Activated CD8-positive, alpha-beta T cell treated with anti-CD3 and anti-CD28 coated beads, Interleukin-2, amount 10 ng/mL, durations not matched to agents 7 days and 5 days (primary cell): ENCODE measurements at regions not wholly inside any gene's neighbourhood (a gene's known extent, or its start where the extent isn't known, plus 50 kb on each side); places are given as distances from the start of the nearest gene placed in this dataset.

ENCODE experiments used
- ATAC-seq: fragments of 150-1000 bp; cut with Tn5 transposase; one replicate; pipeline ENCODE4 v1.10.0; 2021; ENCODE audit warnings: moderate library complexity
- CTCF ChIA-PET: fragments of 350-600 bp; sonication (Branson Sonifier 250); formaldehyde crosslinking; loops from one replicate; lab custom pipeline; 2021; ENCODE audit warnings: antibody characterized with exemption; lab: Charles Lee
- POLR2A ChIA-PET: fragments of 350-600 bp; sonication (Branson Sonifier 250); formaldehyde crosslinking; loops from one replicate; lab custom pipeline; 2021; ENCODE audit warnings: antibody characterized with exemption; lab: Charles Lee
- DNase-seq: peaks from one replicate; pipeline ENCODE4 v3.0.0-alpha.2; 2020
- H3K27ac Mint-ChIP-seq: one replicate; pipeline ENCODE4 v1.8.0; 2021; ENCODE audit warnings: mild to moderate bottlenecking, mixed read lengths
- H3K27me3 Mint-ChIP-seq: one replicate; pipeline ENCODE4 v1.8.0; 2021; ENCODE audit warnings: low read depth, mixed read lengths
- H3K36me3 Mint-ChIP-seq: one replicate; pipeline ENCODE4 v1.8.0; 2021; ENCODE audit warnings: low read depth, mixed read lengths
- H3K4me1 Mint-ChIP-seq: one replicate; pipeline ENCODE4 v1.8.0; 2021; ENCODE audit warnings: low read depth, mixed read lengths
- H3K4me3 Mint-ChIP-seq: one replicate; pipeline ENCODE4 v1.8.0; 2021; ENCODE audit warnings: mild to moderate bottlenecking, mixed read lengths
- H3K9me3 Mint-ChIP-seq: one replicate; pipeline ENCODE4 v1.8.0; 2022; ENCODE audit warnings: mixed read lengths; ENCODE audit not compliant: insufficient read depth

DNA sequence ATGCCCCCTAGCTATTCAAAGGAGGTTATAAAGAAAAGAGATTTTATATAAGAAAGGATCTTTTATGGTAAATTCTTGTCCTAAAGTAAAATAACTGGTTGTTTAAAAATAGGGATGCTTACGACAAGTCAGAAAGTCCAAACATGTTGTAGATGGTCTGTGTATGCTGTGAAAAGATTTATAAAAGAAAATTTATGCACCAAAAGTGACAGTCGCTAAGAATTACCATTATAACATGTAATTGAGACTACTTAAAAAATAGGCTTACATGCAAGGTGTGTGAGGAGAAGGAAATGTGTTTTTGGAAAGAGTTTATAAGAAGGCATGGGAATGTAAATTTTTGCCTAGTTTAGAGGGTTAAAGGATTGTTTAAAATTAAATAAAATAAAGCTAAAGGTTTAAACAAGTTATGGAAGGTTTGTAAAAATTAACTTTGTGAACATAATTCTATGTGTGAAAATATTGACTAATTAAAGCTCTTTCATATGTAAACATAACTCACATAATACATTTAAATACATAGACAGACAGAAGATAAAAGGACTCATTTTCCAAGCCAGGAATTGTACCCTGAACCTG lies 118.5 kb downstream of the LYZL1 start:
- Mint-ChIP-seq H3K4me1 (peaks cover 20% of the 10 kb centered on the region), H3K36me3 (peaks cover 15% of the 10 kb centered on the region), H3K27me3 (no peaks in the 10 kb centered on the region), H3K9me3 (peaks cover 12% of the 10 kb centered on the region), H3K4me3 (no peak overlapping the region), H3K27ac (no peak overlapping the region)
- ATAC-seq (no peak), DNase-seq (no peak)
- CTCF ChIA-PET = interaction anchor here (1.3 to 3.0 kb wide), 8 partner anchors 11 to 106 kb away, joined by 3 to 14 read pairs (median 8); no protein-coding TSS in a partner anchor
- POLR2A ChIA-PET = no interaction called here
